GM18498 (cell line): ENCODE measurements at regions not wholly inside any gene's neighbourhood (a gene's known extent, or its start where the extent isn't known, plus 50 kb on each side); places are given as distances from the start of the nearest gene placed in this dataset.

Source experiments
- ATAC-seq: cut with Tn5 transposase; IDR thresholded peaks from one replicate; pipeline ENCODE4 v1.9.1; 2021; ENCODE audit warnings: mild to moderate bottlenecking, moderate library complexity; ENCODE audit not compliant: unreplicated experiment

- ATAC-seq: no peak
These were observed 370.6 kb upstream of the RPS6KA3 start for GRCh38 chrX:20637351-20637750.

- no peak for ATAC-seq
These were observed 366.7 kb upstream of the RPS6KA3 start for GRCh38 chrX:20633451-20633850.

GRCh38 chrX:20623448-20623847, 356.7 kb upstream of the RPS6KA3 start:
- ATAC-seq: no peak

- no peak for ATAC-seq
These were observed 353.6 kb upstream of the RPS6KA3 start for GRCh38 chrX:20620306-20620705.

DNA sequence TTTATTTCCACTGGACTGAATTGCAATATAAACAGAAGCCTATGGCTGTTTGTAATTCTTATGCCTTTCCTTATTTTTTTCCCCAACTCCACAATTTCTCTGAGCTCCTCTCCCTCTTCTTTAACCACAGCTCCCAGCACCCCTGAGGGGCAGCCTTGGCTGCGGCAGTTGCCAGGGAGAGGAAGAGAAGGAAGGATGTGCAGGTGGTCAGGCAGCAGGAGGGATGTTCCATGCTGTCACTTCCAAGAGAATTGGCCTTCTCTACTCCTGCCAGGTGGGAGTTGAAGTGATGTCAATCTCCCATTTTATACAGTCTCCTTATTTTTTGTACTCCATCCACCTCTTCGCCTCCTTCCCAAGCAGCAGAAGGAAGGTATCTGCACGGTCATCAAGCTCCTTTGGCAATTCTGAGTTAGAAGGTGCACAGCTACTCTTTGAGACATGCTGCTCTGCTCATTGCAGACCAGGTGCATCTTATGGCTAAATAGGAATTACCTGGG, 343.3 kb upstream of the RPS6KA3 start:
- no peak for ATAC-seq

GRCh38 chrX:20606831-20607230, 340.1 kb upstream of the RPS6KA3 start:
- ATAC-seq: no peak

DNA sequence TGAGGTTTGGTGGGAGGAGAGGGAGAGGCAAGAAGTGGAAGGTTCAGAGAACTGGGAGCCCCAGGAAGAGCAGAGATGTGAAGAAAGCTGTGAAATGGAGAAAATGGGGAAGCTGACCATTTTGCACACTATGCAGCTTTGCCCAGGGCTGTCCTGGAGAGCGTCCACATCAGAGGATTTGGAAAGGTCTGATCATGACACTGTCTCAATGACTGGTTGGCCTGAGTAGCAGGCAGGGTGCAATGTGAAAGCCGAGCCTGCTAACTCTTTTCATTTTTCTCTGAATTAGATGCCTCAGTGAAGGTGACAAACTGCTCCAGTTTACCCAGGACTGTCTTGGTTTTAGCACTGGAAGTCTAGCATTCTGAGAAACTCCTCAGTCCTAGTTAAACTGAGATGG, 330.1 kb upstream of the RPS6KA3 start:
- ATAC-seq: no peak

GRCh38 chrX:20595928-20596575, 329.3 kb upstream of the RPS6KA3 start:
- no peak for ATAC-seq

DNA sequence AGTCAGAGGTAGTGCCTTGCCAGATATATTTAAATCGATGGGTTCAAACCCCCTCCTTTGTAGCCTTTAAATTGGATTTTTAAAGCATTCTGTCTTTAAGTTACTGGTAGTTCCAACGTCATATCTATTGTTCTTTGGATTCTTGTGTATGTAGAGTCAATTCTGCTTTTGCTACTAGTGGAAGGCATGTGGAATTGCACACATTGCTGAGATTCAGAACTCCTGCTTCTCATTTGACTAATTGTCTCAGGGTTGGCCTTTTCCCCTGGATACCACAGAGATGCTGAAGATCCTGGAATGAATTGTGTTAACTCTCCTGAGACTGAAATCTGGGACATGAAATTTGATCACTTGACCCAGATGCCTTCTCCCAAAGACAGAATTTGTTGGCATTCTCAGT, 328.3 kb upstream of the RPS6KA3 start:
- ATAC-seq: no peak

DNA sequence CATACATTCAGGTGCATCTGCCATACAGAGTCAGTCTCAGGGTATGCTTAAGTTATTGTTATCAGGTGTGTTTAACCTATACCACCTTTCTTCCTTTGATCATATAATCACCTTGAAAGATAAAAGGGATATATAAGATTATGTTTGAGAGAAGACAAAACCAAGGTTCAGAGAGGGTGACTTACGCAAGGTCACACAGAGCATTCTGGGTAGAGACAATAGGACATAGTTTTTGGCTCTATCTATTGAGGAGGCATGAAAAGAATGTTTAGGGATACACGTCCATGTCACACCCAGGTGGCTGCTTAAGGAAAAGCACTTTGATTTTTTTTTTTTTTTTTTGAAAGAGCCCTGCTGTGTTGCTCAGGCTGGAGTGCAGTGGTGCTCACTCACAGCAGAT, 327.1 kb upstream of the RPS6KA3 start:
- no peak for ATAC-seq

DNA sequence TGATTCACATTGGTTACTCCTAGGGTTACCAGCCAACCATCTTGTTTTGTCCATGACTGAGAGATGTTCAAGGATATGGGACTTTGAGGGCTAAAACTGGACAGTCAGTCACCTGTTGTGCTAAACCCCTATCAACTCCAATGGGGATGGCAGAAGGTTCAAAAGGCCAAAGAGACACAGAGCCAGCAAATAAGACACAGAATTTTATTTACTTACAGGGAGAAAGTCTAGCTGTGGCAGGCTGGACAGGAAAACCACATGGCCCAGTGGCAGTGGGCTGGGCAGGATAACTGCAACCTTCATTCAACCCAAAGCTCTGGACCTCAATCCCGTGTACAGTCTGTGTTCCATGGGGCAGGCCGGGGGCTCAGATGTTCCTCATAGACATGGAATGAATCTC, 326.7 kb upstream of the RPS6KA3 start:
- ATAC-seq: no peak

DNA sequence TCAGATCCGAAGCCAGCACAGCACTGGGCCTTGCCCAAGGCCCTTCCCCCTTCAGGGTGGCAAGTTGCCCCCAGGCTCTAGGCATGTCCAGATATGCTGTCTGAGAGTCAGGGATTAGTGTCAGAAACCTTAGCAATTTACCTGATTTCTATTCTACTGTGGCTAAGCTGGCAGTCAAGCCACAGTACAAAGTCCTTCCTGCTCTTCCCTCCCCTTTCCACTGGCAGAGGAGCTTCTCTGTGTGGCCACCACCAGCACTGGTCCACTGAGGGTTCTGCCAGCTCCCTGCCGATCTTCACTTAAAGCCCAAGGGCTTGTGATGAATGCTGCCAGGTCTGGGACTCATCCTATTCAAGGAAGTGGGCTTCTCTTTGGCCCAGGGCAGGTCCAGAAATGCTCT, 324.5 kb upstream of the RPS6KA3 start:
- no peak for ATAC-seq

DNA sequence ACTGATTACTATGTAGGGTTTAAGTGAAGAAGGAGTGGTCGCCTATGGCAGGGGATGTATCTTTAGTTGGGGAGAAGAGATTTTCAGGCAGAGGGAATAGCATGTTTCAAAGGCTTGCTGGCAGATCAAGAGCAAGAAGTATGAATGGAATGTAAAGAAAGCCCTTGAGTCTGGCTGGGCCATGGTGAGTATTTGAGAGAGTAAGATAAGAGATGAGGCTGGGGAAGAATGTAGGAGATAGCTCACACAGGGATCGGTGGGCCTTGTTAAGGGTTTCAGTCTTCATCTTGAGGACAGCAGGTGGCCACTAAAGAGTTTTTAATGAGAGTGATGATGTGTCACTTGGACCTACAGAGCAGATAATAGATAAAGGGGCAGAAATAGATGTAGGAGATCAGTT, 319.1 kb upstream of the RPS6KA3 start:
- no peak for ATAC-seq

GRCh38 chrX:20571611-20572010, 304.9 kb upstream of the RPS6KA3 start:
- no peak for ATAC-seq

DNA sequence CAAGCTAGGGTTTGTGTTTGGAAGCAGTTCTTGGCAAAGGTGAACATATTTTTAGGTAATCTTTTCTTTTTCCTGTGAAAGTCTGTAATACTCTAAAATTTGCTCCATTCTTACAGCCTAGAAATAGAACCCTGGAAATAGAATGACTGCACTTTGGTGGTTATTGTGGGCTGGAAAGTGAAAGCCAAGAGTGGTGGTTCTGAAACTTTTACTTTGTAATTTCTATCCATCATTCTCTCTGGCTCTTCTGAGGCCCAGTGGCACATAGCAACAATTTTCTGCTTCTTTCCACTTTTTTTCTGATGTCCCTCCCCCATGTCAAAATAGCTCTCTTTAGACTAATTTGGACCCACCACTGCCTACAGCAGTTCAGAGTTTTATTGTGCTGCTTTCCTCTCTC, 300.4 kb upstream of the RPS6KA3 start:
- ATAC-seq: no peak

DNA sequence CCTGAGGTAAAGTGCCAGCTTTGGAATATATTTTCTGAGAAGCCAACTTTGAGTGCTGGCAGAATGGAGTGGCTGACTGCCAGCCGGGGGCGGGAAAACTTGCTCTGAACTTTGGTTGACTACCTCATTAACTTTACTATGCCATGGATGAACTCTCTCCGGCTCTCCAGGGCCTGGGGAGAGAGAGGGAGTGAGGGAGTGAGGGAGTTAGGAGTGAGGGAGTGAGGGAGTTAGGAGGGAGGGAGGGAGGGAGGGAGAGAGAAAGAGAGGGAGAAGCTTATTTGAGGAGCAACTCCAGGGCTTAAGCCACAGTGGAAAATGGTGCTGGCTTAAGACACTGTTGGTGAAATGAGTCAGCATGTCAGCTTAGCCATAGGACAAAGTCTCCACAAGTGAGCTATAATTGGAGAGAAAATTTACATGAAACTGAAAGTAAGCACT, 280.9 kb upstream of the RPS6KA3 start:
- peak; percentile 47 for ATAC-seq

DNA sequence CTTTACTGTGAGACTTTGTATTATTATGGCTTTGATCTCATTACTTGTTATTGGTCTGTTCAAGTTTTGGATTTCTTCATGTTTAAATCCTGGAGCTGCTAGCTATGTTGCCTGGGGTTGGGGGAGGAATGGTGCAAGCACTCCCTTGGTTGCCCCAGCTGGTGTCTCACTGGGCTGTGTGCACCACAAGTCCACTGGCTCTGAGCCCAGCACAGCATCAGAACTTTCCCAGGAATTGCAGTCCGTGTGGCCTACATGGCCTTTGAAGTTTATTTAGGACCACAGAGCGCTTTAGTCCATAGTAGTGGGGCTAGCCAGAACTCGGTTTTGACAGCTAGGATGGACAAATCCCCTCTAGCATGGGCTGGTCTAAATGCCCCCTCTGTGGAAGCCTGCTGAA, 278.8 kb upstream of the RPS6KA3 start:
- ATAC-seq: no peak

GRCh38 chrX:20542072-20542471, 275.4 kb upstream of the RPS6KA3 start:
- ATAC-seq: no peak

GRCh38 chrX:20538974-20539373, 272.3 kb upstream of the RPS6KA3 start:
- no peak for ATAC-seq

DNA sequence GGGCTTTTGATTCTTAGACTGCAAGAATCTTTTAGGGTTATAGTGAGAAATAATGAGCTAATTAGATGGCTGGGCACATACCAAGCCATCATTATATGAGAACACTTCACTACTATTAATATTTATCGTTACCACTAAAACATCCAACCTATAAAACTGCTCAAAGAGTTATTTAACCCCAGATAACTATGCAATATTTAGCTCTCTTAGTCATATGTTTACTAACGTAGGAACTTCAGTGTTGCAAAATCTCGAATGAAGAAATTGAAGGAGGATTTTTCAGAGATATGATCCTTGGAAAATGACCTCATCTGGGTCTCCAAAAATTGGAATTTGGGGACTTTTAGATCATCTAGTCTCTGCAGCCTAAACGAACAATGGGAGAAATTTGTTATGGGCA, 265.0 kb upstream of the RPS6KA3 start:
- no peak for ATAC-seq

DNA sequence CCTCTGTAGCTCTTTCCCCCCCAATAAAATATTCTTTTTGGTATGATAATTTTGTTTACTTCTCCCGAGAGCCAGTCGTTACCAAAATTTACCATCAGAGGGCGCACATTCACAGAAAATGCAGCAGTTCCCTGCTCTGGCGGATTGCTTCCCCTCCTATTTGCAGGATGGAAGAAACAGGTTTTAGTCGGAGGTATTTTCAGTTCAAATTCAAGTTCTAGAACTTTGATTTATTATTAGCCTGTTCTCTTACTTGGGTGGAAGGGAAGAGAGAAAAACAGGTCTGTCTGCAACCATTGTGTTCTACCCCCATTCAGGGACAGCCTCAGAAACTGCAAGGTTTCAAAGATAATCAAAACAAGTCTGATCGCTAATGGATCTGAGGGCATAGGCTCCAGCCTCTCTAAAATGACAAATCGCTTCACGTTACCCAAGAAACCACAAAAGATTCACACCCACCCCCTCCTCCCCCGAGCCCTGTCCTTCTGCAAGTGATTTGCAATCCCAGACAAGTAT, 263.8 kb upstream of the RPS6KA3 start:
- no peak for ATAC-seq

DNA sequence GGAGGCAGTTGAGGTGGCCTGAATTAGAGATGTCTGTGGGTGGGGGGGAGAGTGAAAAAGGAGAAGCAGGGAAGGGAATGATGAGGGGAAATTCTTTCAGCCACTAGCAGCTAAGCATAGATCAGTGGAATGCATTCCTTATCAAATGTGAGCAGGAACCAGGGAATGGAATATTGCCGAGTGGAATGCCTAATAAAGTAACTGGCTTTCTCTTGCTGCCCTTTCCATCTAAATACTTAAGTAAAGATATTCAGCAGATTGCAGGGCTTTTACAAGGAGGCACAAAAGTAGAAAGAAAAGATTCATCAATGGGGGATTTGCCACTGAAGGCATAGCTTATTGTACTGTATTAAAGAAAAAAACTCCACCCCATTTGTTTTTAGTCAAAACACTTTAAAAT, 263.0 kb upstream of the RPS6KA3 start:
- ATAC-seq: no peak

DNA sequence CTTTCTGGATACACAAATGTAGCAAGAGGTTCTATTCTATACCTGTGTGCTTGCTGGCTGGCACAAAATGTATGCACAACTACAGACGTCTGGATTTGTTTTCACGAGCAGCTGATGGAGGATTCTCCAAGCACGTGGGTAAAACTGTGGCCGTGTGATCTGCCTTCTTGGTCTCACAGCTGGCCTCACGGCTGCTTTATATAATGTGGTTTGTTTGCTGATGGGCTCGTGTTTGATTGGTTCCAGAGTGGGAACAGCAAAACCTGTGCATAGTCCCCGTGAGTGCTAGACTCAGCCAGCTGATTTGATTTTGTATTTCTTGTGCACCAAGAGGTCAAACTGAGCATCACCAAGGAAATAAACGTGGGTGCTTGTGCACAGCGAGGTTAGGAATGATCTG, 262.6 kb upstream of the RPS6KA3 start:
- no peak for ATAC-seq
